Lung (tissue), 11 donors: ENCODE measurements at regions not wholly inside any gene's neighbourhood (a gene's known extent, or its start where the extent isn't known, plus 50 kb on each side); places are given as distances from the start of the nearest gene placed in this dataset.

Experiments used
- ATAC-seq: fragments of 200-7000 bp; cut with Tn5 transposase; one replicate; pipeline ENCODE4 v1.9.1; 2020; ENCODE audit warnings: moderate number of reproducible peaks; ENCODE audit not compliant: insufficient read depth, low FRiP score
- DNase-seq, 3 donors: peaks; one replicate each; pipeline ENCODE4 v3.0.0-alpha.2; 2013 to 2017
- H3K27ac ChIP-seq, 2 donors: one replicate each; pipeline ENCODE4 v1.5.1; 2013; ENCODE audit warnings: mild to moderate bottlenecking in 2 of 2, moderate library complexity in 2 of 2, control low read depth in 1 of 2, inconsistent platforms in 1 of 2, low read depth in 1 of 2, low read length in 1 of 2
- H3K27me3 ChIP-seq, 3 donors: one replicate each; pipeline ENCODE4 v1.5.1; 2013; ENCODE audit warnings: low read length in 2 of 3; ENCODE audit not compliant: control insufficient read depth in 3 of 3, insufficient read depth in 3 of 3
- H3K36me3 ChIP-seq, 4 donors: one replicate each; pipeline ENCODE4 v1.5.1; 2013; ENCODE audit warnings: low read length in 4 of 4, mild to moderate bottlenecking in 1 of 4, moderate library complexity in 1 of 4; ENCODE audit not compliant: control insufficient read depth in 4 of 4, insufficient read depth in 4 of 4
- H3K4me1 ChIP-seq, 5 donors: one replicate each; pipeline ENCODE4 v1.5.1; 2013; ENCODE audit warnings: low read length in 5 of 5, mild to moderate bottlenecking in 2 of 5, moderate library complexity in 1 of 5; ENCODE audit not compliant: control insufficient read depth in 5 of 5, insufficient read depth in 5 of 5
- H3K4me3 ChIP-seq: one replicate; pipeline ENCODE4 v1.5.1; 2013; ENCODE audit warnings: mild to moderate bottlenecking, control low read depth, moderate library complexity
- H3K9ac ChIP-seq, 2 donors: one replicate each; pipeline ENCODE4 v1.5.1; 2013; ENCODE audit warnings: low read length in 2 of 2, control low read depth in 1 of 2; ENCODE audit not compliant: insufficient read depth in 1 of 2
- H3K9me3 ChIP-seq, 4 donors: one replicate each; pipeline ENCODE4 v1.5.1; 2013; ENCODE audit warnings: low read length in 3 of 4, mild to moderate bottlenecking in 1 of 4, moderate library complexity in 1 of 4; ENCODE audit not compliant: control insufficient read depth in 4 of 4, insufficient read depth in 3 of 4
- CTCF ChIP-seq: IDR thresholded peaks from 2 replicates; pipeline ENCODE4 v1.5.1; 2012; ENCODE audit warnings: mild to moderate bottlenecking; ENCODE audit errors: control extremely low read depth, extremely low read depth
- WGBS, 2 donors: extraction: QIAGEN DNeasy Blood & Tissue Kit; methylation state at CpG; one replicate each; pipeline ENCODE4 v1.1.7; 2013; 5-methylcytosine and 5-hydroxymethylcytosine counted together
- donor health status: control.
- donor health status: control.
- donor health status: Bipolar disorder and iron deficiency.
- donor health status: healthy.
- donor health status: DM: yes; HTN: yes; CAD: no.

- H3K27me3 ChIP-seq = no peaks in the 10 kb centered on the region
- no peak overlapping the region for H3K27ac ChIP-seq
- no peaks in the 10 kb centered on the region for H3K36me3 ChIP-seq
- ATAC-seq (no peak), DNase-seq (no peak)
- TF ChIP-seq CTCF = no peak
- no peak overlapping the region for H3K9ac ChIP-seq
- H3K9me3 ChIP-seq = peaks cover 0 to 2% (median 0%) of the 10 kb centered on the region in 4 donors
- 74 to 83% methylated on average over 1 of the region's 1 CpG for WGBS, 2 donors
- no peaks in the 10 kb centered on the region for H3K4me1 ChIP-seq
- no peak overlapping the region for H3K4me3 ChIP-seq
Observed at GRCh38 chr18:2281086-2281485, 290.2 kb downstream of the METTL4 start.

DNA sequence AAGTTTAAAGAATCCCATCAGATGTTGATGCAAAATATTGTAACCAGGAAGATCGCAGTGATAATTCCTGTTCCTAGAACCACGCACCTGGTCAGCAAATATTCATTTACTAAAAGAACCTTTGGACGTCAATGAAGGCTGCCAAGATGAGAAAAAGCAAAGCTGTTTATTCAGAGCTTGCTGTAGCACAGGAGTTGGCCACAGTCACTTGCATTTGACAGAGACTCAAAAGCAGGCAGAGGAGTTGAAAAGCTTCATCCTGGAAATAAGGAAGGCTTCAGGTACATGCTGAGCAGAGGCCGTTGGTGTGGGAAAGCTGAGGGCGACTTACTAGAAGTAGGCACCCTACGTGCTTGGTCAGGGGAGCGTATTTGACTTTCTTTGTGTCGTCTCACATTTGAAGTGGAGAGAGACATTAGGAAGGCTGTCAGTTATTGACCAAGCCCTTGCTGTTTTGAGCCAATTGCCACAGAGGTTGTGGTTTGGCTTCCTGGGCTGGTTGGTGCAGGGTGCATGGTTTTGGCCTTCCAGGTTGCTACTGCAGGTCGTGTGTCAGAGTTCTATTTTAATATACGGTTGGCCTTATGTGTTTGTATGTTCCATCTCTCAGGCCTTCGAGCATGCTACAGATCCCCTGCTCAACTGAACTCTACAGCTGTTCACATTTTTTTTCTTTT is 289.6 kb downstream of the METTL4 start:
- WGBS, 2 donors = 76 to 79% methylated on average over 11 of the region's 11 CpGs
- TF ChIP-seq CTCF = no peak

GRCh38 chr18:2293109-2293839 is 278.0 kb downstream of the METTL4 start:
- Histone ChIP-seq H3K27me3 (no peaks in the 10 kb centered on the region), H3K36me3 (no peaks in the 10 kb centered on the region), H3K4me3 (no peak overlapping the region), H3K4me1 (no peaks in the 10 kb centered on the region), H3K9me3 (peaks cover 0 to 2% (median 0%) of the 10 kb centered on the region in 4 donors), H3K9ac (no peak overlapping the region), H3K27ac (no peak overlapping the region)
- TF ChIP-seq CTCF = no peak
- 74 to 75% methylated on average over 7 of the region's 7 CpGs for WGBS, 2 donors
- DNase-seq = no peak
- ATAC-seq = no peak

More for the DNA sequence above, 289.6 kb downstream of the METTL4 start:
- Histone ChIP-seq H3K9ac (no peak overlapping the region), H3K27me3 (no peaks in the 10 kb centered on the region), H3K36me3 (no peaks in the 10 kb centered on the region), H3K4me1 (no peaks in the 10 kb centered on the region), H3K27ac (no peak overlapping the region), H3K9me3 (peaks cover 0 to 2% (median 0%) of the 10 kb centered on the region in 4 donors), H3K4me3 (no peak overlapping the region)
- no peak for DNase-seq
- no peak for ATAC-seq
